ENCODE measurements at regions not wholly inside any gene's neighbourhood (a gene's known extent, or its start where the extent isn't known, plus 50 kb on each side); places are given as distances from the start of the nearest gene placed in this dataset.

DNA sequence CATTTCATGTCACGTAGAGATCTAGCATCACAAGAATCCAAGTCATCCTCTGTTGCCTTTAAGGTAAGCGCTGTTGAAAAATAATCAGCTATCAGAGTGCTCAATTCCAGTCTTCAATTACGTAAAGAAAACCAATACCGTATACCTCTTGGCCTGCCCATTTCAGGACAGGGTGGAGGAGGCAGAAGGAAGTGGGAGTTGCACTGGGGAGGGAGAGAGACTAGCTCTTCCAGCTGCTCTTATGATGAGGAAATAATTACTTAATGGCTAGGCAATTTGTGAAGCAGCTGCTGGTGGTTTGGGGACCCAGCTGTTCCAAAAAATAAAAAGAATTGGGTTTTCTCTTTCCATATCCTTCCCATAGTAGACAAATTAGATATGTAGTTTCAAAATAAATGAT is 365.8 kb upstream of the MCTP2 start:
- in situ Hi-C loops (cut with HindIII; ENCODE audit: low sequenced_read_pairs), result no loop called here
- TF ChIP-seq, protein P1, sequence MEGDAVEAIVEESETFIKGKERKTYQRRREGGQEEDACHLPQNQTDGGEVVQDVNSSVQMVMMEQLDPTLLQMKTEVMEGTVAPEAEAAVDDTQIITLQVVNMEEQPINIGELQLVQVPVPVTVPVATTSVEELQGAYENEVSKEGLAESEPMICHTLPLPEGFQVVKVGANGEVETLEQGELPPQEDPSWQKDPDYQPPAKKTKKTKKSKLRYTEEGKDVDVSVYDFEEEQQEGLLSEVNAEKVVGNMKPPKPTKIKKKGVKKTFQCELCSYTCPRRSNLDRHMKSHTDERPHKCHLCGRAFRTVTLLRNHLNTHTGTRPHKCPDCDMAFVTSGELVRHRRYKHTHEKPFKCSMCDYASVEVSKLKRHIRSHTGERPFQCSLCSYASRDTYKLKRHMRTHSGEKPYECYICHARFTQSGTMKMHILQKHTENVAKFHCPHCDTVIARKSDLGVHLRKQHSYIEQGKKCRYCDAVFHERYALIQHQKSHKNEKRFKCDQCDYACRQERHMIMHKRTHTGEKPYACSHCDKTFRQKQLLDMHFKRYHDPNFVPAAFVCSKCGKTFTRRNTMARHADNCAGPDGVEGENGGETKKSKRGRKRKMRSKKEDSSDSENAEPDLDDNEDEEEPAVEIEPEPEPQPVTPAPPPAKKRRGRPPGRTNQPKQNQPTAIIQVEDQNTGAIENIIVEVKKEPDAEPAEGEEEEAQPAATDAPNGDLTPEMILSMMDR (IDR thresholded peaks at IDR 0.05; ENCODE audit: low read depth, low read length), result no peak

DNA sequence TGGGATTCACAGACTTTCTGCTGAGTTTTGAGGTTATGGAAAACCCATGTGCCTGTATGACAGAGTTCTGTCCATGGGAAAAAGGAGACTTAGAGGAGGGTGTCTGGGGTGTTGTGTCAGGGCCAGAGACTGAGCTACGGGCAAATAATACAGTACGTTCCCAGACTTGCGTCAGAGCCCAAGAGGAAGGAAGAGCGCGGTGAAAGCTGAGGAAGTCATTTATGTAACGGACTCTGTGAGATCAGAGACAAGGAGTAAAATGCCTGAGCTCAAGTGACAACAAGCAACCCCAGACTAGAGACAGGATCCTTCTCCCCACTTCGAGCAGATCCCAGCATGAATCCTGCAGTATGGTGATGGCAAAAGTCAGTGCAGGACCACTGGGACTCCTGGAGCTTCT is 368.6 kb upstream of the MCTP2 start:
- TF ChIP-seq, protein P1 (IDR thresholded peaks at IDR 0.05; ENCODE audit: low read depth, low read length), result no peak
- in situ Hi-C loops (cut with HindIII; ENCODE audit: low sequenced_read_pairs), result no loop called here
- DNase-seq (ENCODE audit: low read depth, low spot score), result no peak
- H3K4me3 ChIP-seq (ENCODE audit: low read depth, low read length), result no peak overlapping the region

More for the DNA sequence above, 365.8 kb upstream of the MCTP2 start:
- no peak for DNase-seq (ENCODE audit: low read depth, low spot score)
- no peak overlapping the region for H3K4me3 ChIP-seq (ENCODE audit: low read depth, low read length)

DNA sequence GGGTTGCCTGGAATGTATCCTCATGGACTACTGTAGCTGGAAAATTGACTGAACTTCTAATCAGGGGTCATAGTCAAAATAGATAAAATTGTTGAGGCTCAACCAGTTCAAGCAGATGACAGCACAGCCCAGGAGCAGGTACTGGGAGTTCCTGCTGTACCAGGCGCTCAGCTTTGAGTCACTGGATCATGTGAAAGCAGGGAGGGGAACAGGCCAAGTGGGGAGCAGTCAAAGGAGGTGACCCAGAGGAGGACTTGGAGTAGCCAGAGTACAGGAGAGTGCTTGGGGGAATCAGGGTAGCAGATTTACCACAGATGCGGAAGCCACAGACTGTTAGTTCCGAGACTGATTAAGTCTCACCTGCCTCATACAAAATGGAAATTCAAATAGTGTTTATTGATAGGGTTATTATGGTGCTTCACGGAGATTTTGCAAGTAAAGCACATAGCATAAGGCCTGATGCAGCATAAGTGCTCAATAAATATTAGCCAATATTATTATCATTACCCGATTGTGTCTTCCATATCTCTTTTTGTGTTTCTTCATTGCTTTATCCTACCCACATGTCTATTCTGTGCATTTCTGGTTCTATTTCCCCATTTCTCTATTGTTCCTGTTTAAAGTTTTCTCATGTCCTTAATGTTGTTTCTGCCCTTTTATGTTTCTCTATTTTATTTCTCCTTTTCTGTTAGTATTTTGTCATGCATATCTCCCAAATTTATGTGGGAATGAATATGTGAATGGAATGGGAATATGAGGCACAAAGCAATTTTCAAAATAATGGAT is 369.2 kb upstream of the MCTP2 start:
- TF ChIP-seq, protein P1 (IDR thresholded peaks at IDR 0.05; ENCODE audit: low read depth, low read length), result no peak
- DNase-seq (ENCODE audit: low read depth, low spot score), result no peak
- H3K4me3 ChIP-seq (ENCODE audit: low read depth, low read length), result no peak overlapping the region
- in situ Hi-C loops (cut with HindIII; ENCODE audit: low sequenced_read_pairs), result no loop called here

DNA sequence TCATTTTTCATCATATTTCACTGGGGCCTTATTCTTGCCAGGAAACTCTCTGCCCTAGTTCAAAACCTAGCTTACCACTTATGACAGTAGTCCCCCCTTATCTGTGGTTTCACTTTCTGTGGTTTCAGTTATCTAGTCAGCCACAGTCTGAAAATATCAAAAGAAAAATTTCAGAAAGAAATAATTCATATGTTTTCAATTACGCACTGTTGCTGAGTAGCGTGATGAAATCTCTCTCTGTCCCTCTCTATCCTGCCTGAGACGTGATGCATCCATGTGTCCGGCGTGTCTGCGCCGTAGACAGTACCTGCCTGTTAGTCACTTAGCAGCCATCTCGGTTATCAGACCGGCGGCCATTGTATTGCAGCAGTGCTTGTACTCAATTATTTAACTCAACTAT is 369.9 kb upstream of the MCTP2 start:
- TF ChIP-seq, protein P1 (IDR thresholded peaks at IDR 0.05; ENCODE audit: low read depth, low read length), result no peak
- no peak for DNase-seq (ENCODE audit: low read depth, low spot score)
- in situ Hi-C loops (cut with HindIII; ENCODE audit: low sequenced_read_pairs), result no loop called here
- no peak overlapping the region for H3K4me3 ChIP-seq (ENCODE audit: low read depth, low read length)

DNA sequence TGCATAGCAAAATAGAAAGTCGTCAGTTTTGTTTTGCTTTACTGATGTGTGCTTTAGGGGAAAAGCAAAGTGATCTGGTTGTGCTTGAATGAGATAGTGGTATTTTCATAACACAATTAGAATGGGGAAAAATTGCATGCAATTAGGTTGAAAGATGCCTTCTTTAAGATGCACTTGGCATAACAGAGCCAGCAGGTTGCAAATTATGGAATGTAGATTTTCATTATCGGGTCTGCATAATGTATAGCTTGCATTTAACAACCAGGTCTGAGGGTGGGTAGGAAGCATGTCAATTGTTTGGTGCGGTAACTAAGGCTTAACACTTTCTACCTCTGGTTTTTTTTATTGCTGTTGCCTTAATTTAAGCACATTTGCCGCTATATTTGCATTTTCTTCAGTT is 370.7 kb upstream of the MCTP2 start:
- no peak for DNase-seq (ENCODE audit: low read depth, low spot score)
- in situ Hi-C loops (cut with HindIII; ENCODE audit: low sequenced_read_pairs), result no loop called here
- TF ChIP-seq, protein P1 (IDR thresholded peaks at IDR 0.05; ENCODE audit: low read depth, low read length), result no peak
- H3K4me3 ChIP-seq (ENCODE audit: low read depth, low read length), result no peak overlapping the region

DNA sequence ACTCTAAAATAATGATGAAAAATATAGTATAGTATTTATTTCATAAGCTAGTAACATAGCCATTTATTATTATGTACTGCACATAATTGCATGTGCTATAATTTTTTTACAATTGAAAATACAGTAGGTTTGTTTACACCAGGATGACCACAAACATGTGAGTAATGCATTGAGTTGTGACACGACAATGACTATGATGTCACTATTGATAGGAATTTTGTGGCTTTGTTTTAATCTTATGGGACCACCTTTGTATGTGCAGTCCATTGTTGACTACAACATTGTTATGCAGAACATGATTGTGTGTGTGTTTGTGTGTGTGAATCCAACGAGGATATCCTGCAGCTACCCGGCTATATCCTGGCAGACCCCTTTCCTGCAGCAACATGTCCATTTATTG is 372.2 kb upstream of the MCTP2 start:
- H3K4me3 ChIP-seq (ENCODE audit: low read depth, low read length), result no peak overlapping the region
- no peak for DNase-seq (ENCODE audit: low read depth, low spot score)
- TF ChIP-seq, protein P1 (IDR thresholded peaks at IDR 0.05; ENCODE audit: low read depth, low read length), result no peak
- in situ Hi-C loops (cut with HindIII; ENCODE audit: low sequenced_read_pairs), result no loop called here
